Fibroblast of lung (primary cell): ENCODE measurements at regions not wholly inside any gene's neighbourhood (a gene's known extent, or its start where the extent isn't known, plus 50 kb on each side); places are given as distances from the start of the nearest gene placed in this dataset.

Source experiments
- DNase-seq, 2 donors: peaks; one replicate each; pipeline versions ENCODE4 v3.0.0 to v3.0.0-alpha.2; 2010; ENCODE audit warnings: low read depth in 2 of 2
- H2AFZ ChIP-seq: 2 replicates; pipeline ENCODE4 v1.5.1; 2012; ENCODE audit warnings: low read length, control low read depth, inconsistent platforms
- H3K27ac ChIP-seq: 2 replicates; pipeline ENCODE4 v1.5.1; 2011; ENCODE audit warnings: low read length, control low read depth; ENCODE audit not compliant: insufficient read depth
- H3K27me3 ChIP-seq: 2 replicates; pipeline ENCODE4 v1.5.1; 2011; ENCODE audit warnings: mild to moderate bottlenecking, low read length; ENCODE audit not compliant: control insufficient read depth, insufficient read depth
- H3K36me3 ChIP-seq: 2 replicates; pipeline ENCODE4 v1.5.1; 2011; ENCODE audit warnings: low read length; ENCODE audit not compliant: control insufficient read depth, insufficient read depth
- H3K4me1 ChIP-seq: 2 replicates; pipeline ENCODE4 v1.5.1; 2011; ENCODE audit warnings: low read length; ENCODE audit not compliant: control insufficient read depth, insufficient read depth; ENCODE audit errors: extremely low read depth
- H3K4me2 ChIP-seq: 2 replicates; pipeline ENCODE4 v1.5.1; 2011; ENCODE audit warnings: low read length, control low read depth; ENCODE audit not compliant: insufficient read depth; ENCODE audit errors: extremely low read depth
- H3K4me3 ChIP-seq, 4 experiments: fragments of 200-600 bp in 1 of 4; sonication (generic) in 1 of 4; replicated peaks in 1 of 4; 2 replicates each; pipeline ENCODE4 v1.5.1; 2011 to 2016; ENCODE audit warnings: low read length in 4 of 4, low read depth in 3 of 4, mild to moderate bottlenecking in 3 of 4, control low read depth in 2 of 4, inconsistent platforms in 1 of 4, mixed read lengths in 1 of 4; ENCODE audit not compliant: insufficient read depth in 1 of 4; ENCODE audit errors: control extremely low read depth in 1 of 4
- H3K79me2 ChIP-seq: 2 replicates; pipeline ENCODE4 v1.5.1; 2012; ENCODE audit warnings: mild to moderate bottlenecking, low read length, inconsistent platforms; ENCODE audit not compliant: control insufficient read depth, insufficient read depth
- H3K9ac ChIP-seq: 2 replicates; pipeline ENCODE4 v1.5.1; 2011; ENCODE audit warnings: mild to moderate bottlenecking, low read length, control low read depth; ENCODE audit not compliant: insufficient read depth
- H3K9me3 ChIP-seq: 2 replicates; pipeline ENCODE4 v1.5.1; 2012; ENCODE audit warnings: low read depth, low read length; ENCODE audit not compliant: control insufficient read depth, insufficient read depth
- H4K20me1 ChIP-seq: 2 replicates; pipeline ENCODE4 v1.5.1; 2011; ENCODE audit warnings: low read length; ENCODE audit not compliant: control insufficient read depth, insufficient read depth; ENCODE audit errors: extremely low read depth
- EZH2 ChIP-seq: IDR thresholded peaks from 2 replicates; pipeline ENCODE4 v1.5.1; 2012; ENCODE audit warnings: low read length, control low read depth, mild to moderate bottlenecking; ENCODE audit errors: missing control alignments
- TF ChIP-seq, protein P1 (sequence below), 2 donors: IDR thresholded peaks in 1 of 2; conservative IDR thresholded peaks in 1 of 2; 1 replicate in 1 of 2; 2 replicates in 1 of 2; pipeline ENCODE4 v1.5.1; 2011 to 2012; ENCODE audit warnings: low read length in 2 of 2, control low read depth in 1 of 2, inconsistent platforms in 1 of 2, low read depth in 1 of 2, mild to moderate bottlenecking in 1 of 2

- no peaks in the 10 kb centered on the region for H3K79me2 ChIP-seq
- no peak overlapping the region for H3K9ac ChIP-seq
- no peaks in the 10 kb centered on the region for H4K20me1 ChIP-seq
- H3K9me3 ChIP-seq, result no peaks in the 10 kb centered on the region
- no peak overlapping the region for H3K27ac ChIP-seq
- H3K36me3 ChIP-seq, result no peaks in the 10 kb centered on the region
- DNase-seq, result peak; percentile 54 to 78
- no peaks in the 10 kb centered on the region for H3K4me1 ChIP-seq
- no peaks in the 10 kb centered on the region for H3K27me3 ChIP-seq
- H2AFZ ChIP-seq, result no peak overlapping the region
- TF ChIP-seq EZH2, result no peak
- TF ChIP-seq, protein P1, sequence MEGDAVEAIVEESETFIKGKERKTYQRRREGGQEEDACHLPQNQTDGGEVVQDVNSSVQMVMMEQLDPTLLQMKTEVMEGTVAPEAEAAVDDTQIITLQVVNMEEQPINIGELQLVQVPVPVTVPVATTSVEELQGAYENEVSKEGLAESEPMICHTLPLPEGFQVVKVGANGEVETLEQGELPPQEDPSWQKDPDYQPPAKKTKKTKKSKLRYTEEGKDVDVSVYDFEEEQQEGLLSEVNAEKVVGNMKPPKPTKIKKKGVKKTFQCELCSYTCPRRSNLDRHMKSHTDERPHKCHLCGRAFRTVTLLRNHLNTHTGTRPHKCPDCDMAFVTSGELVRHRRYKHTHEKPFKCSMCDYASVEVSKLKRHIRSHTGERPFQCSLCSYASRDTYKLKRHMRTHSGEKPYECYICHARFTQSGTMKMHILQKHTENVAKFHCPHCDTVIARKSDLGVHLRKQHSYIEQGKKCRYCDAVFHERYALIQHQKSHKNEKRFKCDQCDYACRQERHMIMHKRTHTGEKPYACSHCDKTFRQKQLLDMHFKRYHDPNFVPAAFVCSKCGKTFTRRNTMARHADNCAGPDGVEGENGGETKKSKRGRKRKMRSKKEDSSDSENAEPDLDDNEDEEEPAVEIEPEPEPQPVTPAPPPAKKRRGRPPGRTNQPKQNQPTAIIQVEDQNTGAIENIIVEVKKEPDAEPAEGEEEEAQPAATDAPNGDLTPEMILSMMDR (conservative IDR thresholded peaks at IDR 0.05 in 1 of 2, IDR thresholded peaks at IDR 0.05 in 1 of 2; ENCODE audit: low read depth in 1 of 2, low read length in 2 of 2), result peak in 1 of 2 donors; percentile 17
- no peak overlapping the region for H3K4me2 ChIP-seq
- no peak overlapping the region for H3K4me3 ChIP-seq
Measured at GRCh38 chr14:65359503-65359902, 53.0 kb upstream of the FUT8 start.

DNA sequence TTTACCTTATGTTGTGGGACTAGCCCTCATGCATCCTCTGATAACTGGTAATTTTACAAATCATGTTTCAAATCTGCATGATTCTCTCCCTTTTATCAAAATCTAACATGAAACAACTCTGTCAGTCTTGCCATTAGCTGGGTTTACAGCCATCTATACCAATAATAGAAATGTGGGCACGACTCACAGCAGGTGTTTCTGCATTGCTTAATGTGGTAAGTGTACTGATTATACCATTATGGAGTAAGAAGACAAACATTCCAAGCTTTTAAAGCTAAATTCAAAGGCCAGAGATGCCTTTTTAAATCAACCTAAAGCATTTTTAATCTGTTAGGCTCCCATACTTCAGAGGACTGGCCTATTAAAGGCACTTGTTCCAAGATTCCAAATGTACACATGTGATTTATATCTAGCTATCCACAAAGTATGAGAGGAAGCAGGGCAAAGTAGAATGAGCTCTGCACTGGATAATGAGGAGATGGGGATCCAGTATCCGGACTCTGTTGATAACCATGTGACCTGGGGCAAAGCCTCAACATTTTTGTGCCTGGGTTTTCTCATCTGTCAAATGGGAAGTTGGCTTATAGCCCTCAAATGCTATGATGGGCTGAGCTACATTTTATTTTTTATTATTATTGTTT, 52.3 kb upstream of the FUT8 start:
- no peak overlapping the region for H3K9ac ChIP-seq
- no peaks in the 10 kb centered on the region for H3K9me3 ChIP-seq
- no peaks in the 10 kb centered on the region for H3K79me2 ChIP-seq
- no peaks in the 10 kb centered on the region for H4K20me1 ChIP-seq
- TF ChIP-seq EZH2, result no peak
- TF ChIP-seq, protein P1 (conservative IDR thresholded peaks at IDR 0.05 in 1 of 2, IDR thresholded peaks at IDR 0.05 in 1 of 2; ENCODE audit: low read depth in 1 of 2, low read length in 2 of 2), result no peak
- no peak overlapping the region for H3K4me2 ChIP-seq
- no peak overlapping the region for H3K4me3 ChIP-seq
- peak in 1 of 2 donors; percentile 16 for DNase-seq
- no peaks in the 10 kb centered on the region for H3K36me3 ChIP-seq
- no peaks in the 10 kb centered on the region for H3K4me1 ChIP-seq
- H2AFZ ChIP-seq, result no peak overlapping the region
- H3K27ac ChIP-seq, result no peak overlapping the region
- H3K27me3 ChIP-seq, result no peaks in the 10 kb centered on the region

GRCh38 chr14:65361920-65362319, 50.6 kb upstream of the FUT8 start:
- no peaks in the 10 kb centered on the region for H3K9me3 ChIP-seq
- H3K79me2 ChIP-seq, result no peaks in the 10 kb centered on the region
- no peak for TF ChIP-seq EZH2
- TF ChIP-seq, protein P1 (conservative IDR thresholded peaks at IDR 0.05 in 1 of 2, IDR thresholded peaks at IDR 0.05 in 1 of 2; ENCODE audit: low read depth in 1 of 2, low read length in 2 of 2), result no peak
- peak overlapping the region; percentile 45 for H3K4me2 ChIP-seq
- no peak overlapping the region for H3K9ac ChIP-seq
- H3K4me1 ChIP-seq, result no peaks in the 10 kb centered on the region
- no peaks in the 10 kb centered on the region for H3K27me3 ChIP-seq
- H3K27ac ChIP-seq, result no peak overlapping the region
- no peak overlapping the region for H2AFZ ChIP-seq
- H3K36me3 ChIP-seq, result no peaks in the 10 kb centered on the region
- no peaks in the 10 kb centered on the region for H4K20me1 ChIP-seq
- peak; percentile 78 to 96 for DNase-seq
- H3K4me3 ChIP-seq, result no peak overlapping the region
